Loucy (cell line): ENCODE measurements at regions not wholly inside any gene's neighbourhood (a gene's known extent, or its start where the extent isn't known, plus 50 kb on each side); places are given as distances from the start of the nearest gene placed in this dataset.

Experiments used
- H2AFZ ChIP-seq: fragments of 200-600 bp; sonication (generic); 2 replicates; pipeline ENCODE4 v1.6.0; 2016; ENCODE audit warnings: antibody characterized with exemption, mild to moderate bottlenecking, low read length, moderate library complexity
- H3F3A ChIP-seq: fragments of 200-600 bp; 2 replicates; pipeline ENCODE4 v1.6.0; 2016; ENCODE audit warnings: antibody characterized with exemption, low read depth, mild to moderate bottlenecking
- H3K27me3 ChIP-seq: fragments of 200-600 bp; sonication (generic); 2 replicates; pipeline ENCODE4 v1.6.1; 2014; ENCODE audit warnings: low read length, mild to moderate bottlenecking; ENCODE audit not compliant: insufficient read depth, poor library complexity, severe bottlenecking
- H3K36me3 ChIP-seq: fragments of 200-600 bp; sonication (generic); 2 replicates; pipeline ENCODE4 v1.6.1; 2016; ENCODE audit warnings: low read length; ENCODE audit not compliant: insufficient read depth
- H3K4me1 ChIP-seq: fragments of 200-600 bp; sonication (generic); 2 replicates; pipeline ENCODE4 v1.5.1; 2014; ENCODE audit warnings: low read length, mild to moderate bottlenecking; ENCODE audit not compliant: insufficient read depth, poor library complexity, severe bottlenecking
- H3K4me2 ChIP-seq: fragments of 200-600 bp; sonication (generic); 2 replicates; pipeline ENCODE4 v1.6.0; 2014; ENCODE audit warnings: antibody characterized with exemption, low read length, low read depth, mild to moderate bottlenecking; ENCODE audit not compliant: poor library complexity, severe bottlenecking
- H3K4me3 ChIP-seq: fragments of 200-600 bp; sonication (generic); 2 replicates; pipeline ENCODE4 v1.5.1; 2014; ENCODE audit warnings: low read length, mild to moderate bottlenecking, mixed read lengths; ENCODE audit not compliant: poor library complexity, severe bottlenecking
- H3K79me2 ChIP-seq: fragments of 200-600 bp; sonication (generic); 2 replicates; pipeline ENCODE4 v1.6.1; 2014; ENCODE audit warnings: low read length; ENCODE audit not compliant: insufficient read depth
- H3K9ac ChIP-seq: fragments of 200-600 bp; sonication (generic); 2 replicates; pipeline ENCODE4 v1.6.0; 2014; ENCODE audit warnings: mild to moderate bottlenecking, low read depth, low read length, moderate library complexity; ENCODE audit not compliant: poor library complexity, severe bottlenecking
- H3K9me2 ChIP-seq: fragments of 200-600 bp; sonication (generic); replicated peaks from 2 replicates; pipeline ENCODE4 v1.6.1; 2016; ENCODE audit warnings: low read depth, low read length, mixed read lengths
- H3K9me3 ChIP-seq: fragments of 200-600 bp; sonication (generic); 2 replicates; pipeline ENCODE4 v1.6.1; 2014; ENCODE audit warnings: mild to moderate bottlenecking, antibody characterized with exemption, low read length, low read depth; ENCODE audit not compliant: insufficient read depth
- H4K20me1 ChIP-seq: fragments of 200-600 bp; sonication (generic); 2 replicates; pipeline ENCODE4 v1.6.0; 2014; ENCODE audit warnings: antibody characterized with exemption, low read length, mild to moderate bottlenecking; ENCODE audit not compliant: insufficient read depth, poor library complexity, severe bottlenecking
- EZH2phosphoT487 ChIP-seq: fragments of 200-600 bp; IDR thresholded peaks from 2 replicates; pipeline ENCODE4 v1.6.1; 2018; ENCODE audit warnings: antibody characterized with exemption, mild to moderate bottlenecking, moderate library complexity, borderline replicate concordance
- TF ChIP-seq, protein P1 (sequence below): fragments of 200-600 bp; sonication (generic); conservative IDR thresholded peaks from 2 replicates; pipeline ENCODE4 v1.5.1; 2014; ENCODE audit warnings: mild to moderate bottlenecking, antibody characterized with exemption, low read length

DNA sequence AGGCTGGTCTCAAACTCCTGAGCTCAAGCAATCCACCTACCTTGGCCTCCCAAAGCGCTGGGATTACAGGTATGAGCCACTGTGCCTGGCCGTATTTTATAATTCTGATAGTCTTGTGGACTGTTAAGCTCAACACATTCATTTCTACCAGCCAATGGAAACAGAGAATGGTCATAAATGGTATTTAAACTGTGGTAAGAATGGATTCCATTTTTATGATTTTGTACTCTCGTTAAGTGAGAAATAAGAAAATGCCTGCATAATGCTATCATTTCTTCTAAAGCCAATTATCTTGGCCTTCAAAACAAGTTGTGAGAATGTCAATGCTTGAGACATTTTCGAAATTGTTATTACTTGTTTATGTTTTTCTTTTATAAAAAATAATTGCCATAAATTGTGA is 321.0 kb downstream of the IL15 start:
- Histone ChIP-seq H3K4me3 (no peak overlapping the region), H3K79me2 (no peaks in the 10 kb centered on the region), H2AFZ (no peak overlapping the region), H4K20me1 (no peaks in the 10 kb centered on the region), H3K4me2 (no peak overlapping the region), H3F3A (no peaks in the 10 kb centered on the region), H3K36me3 (no peaks in the 10 kb centered on the region), H3K9me2 (no peaks in the 10 kb centered on the region), H3K4me1 (peaks cover 7% of the 10 kb centered on the region), H3K9ac (no peak overlapping the region), H3K27me3 (no peaks in the 10 kb centered on the region), H3K9me3 (no peaks in the 10 kb centered on the region)
- TF ChIP-seq, protein P1, sequence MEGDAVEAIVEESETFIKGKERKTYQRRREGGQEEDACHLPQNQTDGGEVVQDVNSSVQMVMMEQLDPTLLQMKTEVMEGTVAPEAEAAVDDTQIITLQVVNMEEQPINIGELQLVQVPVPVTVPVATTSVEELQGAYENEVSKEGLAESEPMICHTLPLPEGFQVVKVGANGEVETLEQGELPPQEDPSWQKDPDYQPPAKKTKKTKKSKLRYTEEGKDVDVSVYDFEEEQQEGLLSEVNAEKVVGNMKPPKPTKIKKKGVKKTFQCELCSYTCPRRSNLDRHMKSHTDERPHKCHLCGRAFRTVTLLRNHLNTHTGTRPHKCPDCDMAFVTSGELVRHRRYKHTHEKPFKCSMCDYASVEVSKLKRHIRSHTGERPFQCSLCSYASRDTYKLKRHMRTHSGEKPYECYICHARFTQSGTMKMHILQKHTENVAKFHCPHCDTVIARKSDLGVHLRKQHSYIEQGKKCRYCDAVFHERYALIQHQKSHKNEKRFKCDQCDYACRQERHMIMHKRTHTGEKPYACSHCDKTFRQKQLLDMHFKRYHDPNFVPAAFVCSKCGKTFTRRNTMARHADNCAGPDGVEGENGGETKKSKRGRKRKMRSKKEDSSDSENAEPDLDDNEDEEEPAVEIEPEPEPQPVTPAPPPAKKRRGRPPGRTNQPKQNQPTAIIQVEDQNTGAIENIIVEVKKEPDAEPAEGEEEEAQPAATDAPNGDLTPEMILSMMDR = no peak
- TF ChIP-seq EZH2phosphoT487 = no peak

DNA sequence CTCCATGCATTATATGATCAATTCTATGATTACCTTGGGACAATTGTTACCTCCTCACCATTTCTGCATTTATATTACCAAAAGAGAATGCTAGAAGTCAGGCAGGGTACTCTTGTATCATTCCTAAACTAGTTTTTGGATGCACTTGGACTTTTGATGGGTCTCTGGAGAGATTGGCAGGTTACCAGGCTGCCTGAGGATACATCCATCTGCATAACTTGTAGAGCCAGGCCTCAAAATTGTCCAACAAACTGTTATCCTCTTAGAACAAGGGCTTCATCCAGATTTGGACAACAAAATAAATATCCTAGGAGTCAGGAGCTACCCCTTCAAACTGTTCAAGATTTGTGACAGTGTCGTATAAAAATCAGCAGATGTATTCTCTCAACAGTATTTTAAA is 326.1 kb downstream of the IL15 start:
- H3K27me3 ChIP-seq = no peaks in the 10 kb centered on the region
- TF ChIP-seq, protein P1 = no peak
- TF ChIP-seq EZH2phosphoT487 = no peak
- no peaks in the 10 kb centered on the region for H4K20me1 ChIP-seq
- no peak overlapping the region for H3K4me2 ChIP-seq
- no peak overlapping the region for H3K9ac ChIP-seq
- H3F3A ChIP-seq = no peaks in the 10 kb centered on the region
- no peak overlapping the region for H2AFZ ChIP-seq
- H3K79me2 ChIP-seq = no peaks in the 10 kb centered on the region
- H3K36me3 ChIP-seq = no peaks in the 10 kb centered on the region
- H3K4me3 ChIP-seq = no peak overlapping the region
- H3K9me3 ChIP-seq = no peaks in the 10 kb centered on the region
- H3K4me1 ChIP-seq = peaks cover 7% of the 10 kb centered on the region
- H3K9me2 ChIP-seq = no peaks in the 10 kb centered on the region

DNA sequence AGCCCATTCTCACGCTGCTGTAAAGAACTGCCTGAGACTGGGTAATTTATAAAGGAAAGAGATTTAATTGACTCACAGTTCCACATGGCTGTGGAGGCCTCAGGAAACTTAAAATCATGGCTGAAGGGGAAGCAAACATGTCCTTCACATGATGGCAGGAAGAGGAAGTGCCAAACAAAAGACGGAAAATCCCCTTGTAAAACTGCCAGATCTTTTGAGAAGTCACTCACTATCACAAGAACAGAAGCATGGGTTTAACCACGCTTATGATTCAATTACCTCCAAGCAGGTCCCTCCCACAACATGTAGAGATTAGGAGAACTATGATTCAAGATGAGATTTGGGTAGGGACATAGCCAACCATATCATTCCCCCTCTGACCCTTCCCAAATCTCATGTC is 335.5 kb downstream of the IL15 start:
- no peak overlapping the region for H3K4me3 ChIP-seq

More for the DNA sequence above, 335.5 kb downstream of the IL15 start:
- no peak overlapping the region for H3K4me2 ChIP-seq
- no peaks in the 10 kb centered on the region for H4K20me1 ChIP-seq
- H3K9ac ChIP-seq = no peak overlapping the region
- H3K27me3 ChIP-seq = no peaks in the 10 kb centered on the region
- H3K9me3 ChIP-seq = peaks cover 18% of the 10 kb centered on the region; the same call in 1 of the 2 replicates
- no peaks in the 10 kb centered on the region for H3F3A ChIP-seq
- no peaks in the 10 kb centered on the region for H3K4me1 ChIP-seq
- H3K79me2 ChIP-seq = no peaks in the 10 kb centered on the region
- no peaks in the 10 kb centered on the region for H3K9me2 ChIP-seq
- H3K36me3 ChIP-seq = no peaks in the 10 kb centered on the region
- no peak overlapping the region for H2AFZ ChIP-seq
- TF ChIP-seq, protein P1 = no peak
- TF ChIP-seq EZH2phosphoT487 = no peak
